Spinal cord (tissue), 9 donors: ENCODE measurements at regions not wholly inside any gene's neighbourhood (a gene's known extent, or its start where the extent isn't known, plus 50 kb on each side); places are given as distances from the start of the nearest gene placed in this dataset.

Source experiments
- DNase-seq, 6 donors: peaks; one replicate each; pipeline versions ENCODE4 v3.0.0 to v3.0.0-alpha.2; 2013 to 2015; ENCODE audit warnings: low spot score in 6 of 6, low read depth in 4 of 6
- H3K27ac ChIP-seq: one replicate; pipeline ENCODE4 v1.5.1; 2013; ENCODE audit warnings: low read depth, low read length, control low read depth
- H3K27me3 ChIP-seq: one replicate; pipeline ENCODE4 v1.6.1; 2013; ENCODE audit warnings: low read length; ENCODE audit not compliant: control insufficient read depth, insufficient read depth
- H3K36me3 ChIP-seq: one replicate; pipeline ENCODE4 v1.6.1; 2013; ENCODE audit warnings: low read length; ENCODE audit not compliant: control insufficient read depth, insufficient read depth
- H3K4me1 ChIP-seq: one replicate; pipeline ENCODE4 v1.6.1; 2013; ENCODE audit warnings: low read length; ENCODE audit not compliant: control insufficient read depth, insufficient read depth
- H3K4me3 ChIP-seq: one replicate; pipeline ENCODE4 v1.5.1; 2013; ENCODE audit warnings: low read depth, low read length, control low read depth
- H3K9me3 ChIP-seq: one replicate; pipeline ENCODE4 v1.6.1; 2013; ENCODE audit warnings: low read length; ENCODE audit not compliant: control insufficient read depth, insufficient read depth
- WGBS: methylation state at CpG from one replicate; pipeline ENCODE4 v1.1.5; 2013; ENCODE audit warnings: missing lambda C conversion rate; ENCODE audit not compliant: insufficient coverage; 5-methylcytosine and 5-hydroxymethylcytosine counted together
- donor health status: healthy.

DNA sequence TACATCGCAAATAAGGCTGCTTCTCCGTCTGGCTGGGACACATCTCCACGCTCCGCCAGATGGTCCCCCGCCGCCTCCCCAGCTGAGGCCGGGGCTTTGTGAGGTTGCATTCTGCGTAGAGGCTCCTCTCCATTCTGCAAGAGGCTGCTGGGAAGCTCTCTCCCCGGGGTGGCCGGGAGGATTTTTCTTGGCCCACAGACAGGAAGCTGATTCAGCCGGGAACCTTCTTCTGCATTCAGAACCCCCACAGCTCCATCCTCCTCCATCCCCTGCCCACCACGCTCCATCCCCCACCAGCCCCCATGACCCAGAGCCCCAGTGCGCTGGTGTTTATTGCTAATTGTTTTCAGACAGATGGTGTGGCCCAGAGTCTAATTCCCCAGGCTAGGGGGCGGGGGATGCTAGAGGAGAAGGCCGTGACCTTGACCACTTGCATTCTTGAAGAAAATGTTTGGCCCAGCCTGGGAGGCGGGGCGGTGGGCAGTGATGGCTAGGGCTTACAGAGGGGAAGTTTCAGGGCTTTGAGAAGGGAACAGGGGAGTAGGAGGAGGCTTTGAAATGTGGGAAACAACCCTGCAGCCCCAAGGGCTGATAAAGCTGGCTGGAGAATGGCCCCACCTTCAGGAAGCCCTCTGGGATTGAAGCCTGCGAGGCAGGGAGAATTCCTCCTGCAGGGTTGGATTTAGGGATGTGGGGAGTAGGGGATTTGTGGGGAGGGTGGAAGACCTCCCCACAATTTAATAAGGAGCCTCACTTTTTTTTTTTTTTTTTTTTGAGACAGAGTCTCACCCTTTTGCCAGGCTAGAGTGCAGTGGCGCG, 88.5 kb upstream of the NCOR2 start:
- H3K4me1 ChIP-seq: peaks cover 64% of the 10 kb centered on the region
- H3K27ac ChIP-seq: peak overlapping the region; percentile 84
- peak in 3 of 6 donors; percentile 67 to 98 (median 89) for DNase-seq
- WGBS: 18% methylated on average over 17 of the region's 20 CpGs
- no peaks in the 10 kb centered on the region for H3K9me3 ChIP-seq
- no peaks in the 10 kb centered on the region for H3K27me3 ChIP-seq
- peak overlapping the region; percentile 12 for H3K4me3 ChIP-seq
- no peaks in the 10 kb centered on the region for H3K36me3 ChIP-seq

GRCh38 chr12:124655048-124655697, 87.8 kb upstream of the NCOR2 start:
- peak overlapping the region; percentile 84 for H3K27ac ChIP-seq
- no peaks in the 10 kb centered on the region for H3K9me3 ChIP-seq
- peaks cover 62% of the 10 kb centered on the region for H3K4me1 ChIP-seq
- peak in 2 of 6 donors; percentile 43 to 60 for DNase-seq
- peak overlapping the region; percentile 12 for H3K4me3 ChIP-seq
- H3K27me3 ChIP-seq: no peaks in the 10 kb centered on the region
- 15% methylated on average over 13 of the region's 18 CpGs for WGBS
- no peaks in the 10 kb centered on the region for H3K36me3 ChIP-seq

DNA sequence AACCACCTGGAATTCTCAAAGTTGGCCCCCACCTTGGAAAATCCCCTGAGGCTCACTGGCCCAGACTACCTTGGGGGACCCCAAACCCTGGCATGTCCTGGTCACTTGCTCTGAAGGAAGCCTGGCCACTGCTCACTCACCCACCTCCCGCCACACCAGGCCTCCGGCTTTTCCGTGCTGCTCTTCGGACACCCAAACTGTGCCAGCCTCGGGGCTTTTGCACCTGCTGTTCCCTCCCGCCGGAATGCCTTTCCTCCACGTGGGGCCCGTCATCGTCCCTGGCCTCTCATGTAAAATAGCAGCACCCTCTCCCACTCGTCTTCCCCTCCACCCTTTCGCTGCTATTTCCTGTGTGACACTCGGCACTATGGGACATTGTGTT, 87.2 kb upstream of the NCOR2 start:
- Histone ChIP-seq H3K4me1 (peaks cover 61% of the 10 kb centered on the region), H3K27me3 (no peaks in the 10 kb centered on the region), H3K4me3 (no peak overlapping the region), H3K9me3 (no peaks in the 10 kb centered on the region), H3K27ac (peak overlapping the region; percentile 84), H3K36me3 (no peaks in the 10 kb centered on the region)
- WGBS: 67% methylated on average over 7 of the region's 13 CpGs
- no peak for DNase-seq

- no peak for DNase-seq
- no peak overlapping the region for H3K4me3 ChIP-seq
- peaks cover 61% of the 10 kb centered on the region for H3K4me1 ChIP-seq
- H3K9me3 ChIP-seq: no peaks in the 10 kb centered on the region
- H3K36me3 ChIP-seq: no peaks in the 10 kb centered on the region
- peak overlapping the region; percentile 33 for H3K27ac ChIP-seq
- no peaks in the 10 kb centered on the region for H3K27me3 ChIP-seq
- WGBS: 66% methylated on average over 14 of the region's 19 CpGs
These were observed 85.9 kb upstream of the NCOR2 start for GRCh38 chr12:124653169-124653931.

GRCh38 chr12:124652661-124653060, 85.2 kb upstream of the NCOR2 start:
- Histone ChIP-seq H3K27me3 (no peaks in the 10 kb centered on the region), H3K4me3 (no peak overlapping the region), H3K9me3 (no peaks in the 10 kb centered on the region), H3K4me1 (peaks cover 61% of the 10 kb centered on the region), H3K27ac (no peak overlapping the region), H3K36me3 (no peaks in the 10 kb centered on the region)
- no peak for DNase-seq
- 91% methylated on average over 7 of the region's 9 CpGs for WGBS

- no peaks in the 10 kb centered on the region for H3K27me3 ChIP-seq
- H3K27ac ChIP-seq: no peak overlapping the region
- 89% methylated on average over 5 of the region's 10 CpGs for WGBS
- no peaks in the 10 kb centered on the region for H3K36me3 ChIP-seq
- no peak for DNase-seq
- no peak overlapping the region for H3K4me3 ChIP-seq
- no peaks in the 10 kb centered on the region for H3K9me3 ChIP-seq
- H3K4me1 ChIP-seq: peaks cover 59% of the 10 kb centered on the region
These were observed 84.3 kb upstream of the NCOR2 start for GRCh38 chr12:124651516-124652273.

GRCh38 chr12:124650912-124651311, 83.5 kb upstream of the NCOR2 start:
- no peak for DNase-seq
- no peak overlapping the region for H3K27ac ChIP-seq
- H3K4me3 ChIP-seq: no peak overlapping the region
- 68% methylated on average over 4 of the region's 7 CpGs for WGBS
- no peaks in the 10 kb centered on the region for H3K9me3 ChIP-seq
- H3K4me1 ChIP-seq: peaks cover 59% of the 10 kb centered on the region
- H3K27me3 ChIP-seq: no peaks in the 10 kb centered on the region
- no peaks in the 10 kb centered on the region for H3K36me3 ChIP-seq

DNA sequence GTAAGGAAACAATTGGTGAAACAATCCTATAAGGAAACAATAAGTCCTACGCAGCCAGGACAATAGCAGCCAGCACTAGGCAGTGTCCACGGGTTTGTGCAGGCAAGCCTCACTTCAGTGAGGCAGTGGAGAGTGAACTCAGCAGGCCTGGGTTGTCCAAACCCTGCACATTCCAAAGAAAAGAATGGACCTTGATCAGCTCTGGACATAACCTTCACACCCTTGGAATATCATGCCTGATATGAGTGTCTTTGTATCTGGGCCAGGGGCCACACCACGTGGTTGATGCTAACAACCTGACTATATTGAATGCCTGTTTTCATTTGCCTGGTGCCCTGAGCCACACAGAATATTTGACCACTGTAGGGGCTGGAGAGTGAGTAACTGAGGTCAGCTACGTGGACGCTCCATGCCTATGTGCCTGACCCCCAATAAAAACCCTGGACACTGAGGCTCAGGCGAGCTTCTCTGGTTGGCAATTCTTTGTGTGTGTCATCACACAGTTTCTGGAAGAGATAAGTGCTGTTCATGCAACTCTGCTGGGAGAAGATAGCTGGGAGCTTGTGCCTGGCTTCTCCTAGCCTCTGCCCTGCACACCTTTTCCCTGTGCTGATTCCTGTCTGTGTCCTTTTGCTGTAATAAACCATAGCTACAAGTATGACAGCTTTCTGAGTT, 81.4 kb upstream of the NCOR2 start:
- 79% methylated on average over 6 of the region's 6 CpGs for WGBS
- DNase-seq: no peak
- Histone ChIP-seq H3K9me3 (no peaks in the 10 kb centered on the region), H3K4me1 (peaks cover 39% of the 10 kb centered on the region), H3K36me3 (no peaks in the 10 kb centered on the region), H3K27ac (no peak overlapping the region), H3K4me3 (no peak overlapping the region), H3K27me3 (no peaks in the 10 kb centered on the region)

DNA sequence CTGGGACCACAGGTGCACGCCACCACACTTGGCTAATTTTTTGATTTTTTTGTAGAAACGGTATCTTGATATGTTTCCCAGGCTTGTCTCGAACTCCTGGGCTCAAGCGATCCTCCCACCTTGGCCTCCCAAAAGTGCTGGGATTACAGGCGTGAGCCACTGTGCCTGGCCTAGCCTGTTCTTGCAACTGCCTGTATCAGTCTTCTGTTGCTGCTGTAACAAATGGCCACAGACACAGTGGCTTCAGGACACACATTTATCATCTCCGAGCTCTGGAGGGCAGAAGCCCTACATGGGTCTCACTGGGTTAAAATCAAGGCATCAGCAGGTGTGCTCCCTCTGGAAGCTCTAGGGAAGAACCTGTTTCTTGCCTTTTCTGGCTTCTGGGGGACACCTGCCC, 79.9 kb upstream of the NCOR2 start:
- DNase-seq: no peak
- H3K27me3 ChIP-seq: no peaks in the 10 kb centered on the region
- no peak overlapping the region for H3K27ac ChIP-seq
- H3K4me1 ChIP-seq: peaks cover 28% of the 10 kb centered on the region
- no peaks in the 10 kb centered on the region for H3K9me3 ChIP-seq
- no peak overlapping the region for H3K4me3 ChIP-seq
- WGBS: 91% methylated on average over 5 of the region's 6 CpGs
- H3K36me3 ChIP-seq: no peaks in the 10 kb centered on the region
